DND-41 (cell line): ENCODE measurements at regions not wholly inside any gene's neighbourhood (a gene's known extent, or its start where the extent isn't known, plus 50 kb on each side); places are given as distances from the start of the nearest gene placed in this dataset.

Source experiments
- CTCF ChIP-seq: IDR thresholded peaks from 2 replicates; pipeline ENCODE4 v1.5.1; 2012; ENCODE audit warnings: borderline replicate concordance, low read length, moderate library complexity, mild to moderate bottlenecking; ENCODE audit not compliant: poor library complexity, severe bottlenecking; ENCODE audit errors: extremely low read depth
- EZH2 ChIP-seq: IDR thresholded peaks from 3 replicates; pipeline ENCODE4 v1.6.1; 2012; ENCODE audit warnings: borderline replicate concordance, low read depth, mild to moderate bottlenecking, moderate library complexity, low read length, inconsistent platforms; ENCODE audit not compliant: severe bottlenecking

- TF ChIP-seq CTCF (no peak), EZH2 (no peak)
These were observed 158.8 kb downstream of the HGF start for GRCh38 chr7:81611040-81611439.
